ENCODE measurements at regions not wholly inside any gene's neighbourhood (a gene's known extent, or its start where the extent isn't known, plus 50 kb on each side); places are given as distances from the start of the nearest gene placed in this dataset.

GRCh38 chr14:81952917-81953316 is 419.3 kb upstream of the SEL1L start:
- H3K27ac ChIP-seq, result no peak overlapping the region
- H3K36me3 ChIP-seq, result no peaks in the 10 kb centered on the region
- H3K27me3 ChIP-seq, result no peaks in the 10 kb centered on the region
- H3K9me3 ChIP-seq, result no peaks in the 10 kb centered on the region
- H3K4me3 ChIP-seq (ENCODE audit: low read depth in 1 of 2, low read length in 1 of 2), result no peak overlapping the region
- no peak for TF ChIP-seq CTCF (IDR thresholded peaks at IDR 0.05)
- no peaks in the 10 kb centered on the region for H3K4me1 ChIP-seq (ENCODE audit: control insufficient read depth in 1 of 2, insufficient read depth in 1 of 2, low read depth in 1 of 2, low read length in 1 of 2)

DNA sequence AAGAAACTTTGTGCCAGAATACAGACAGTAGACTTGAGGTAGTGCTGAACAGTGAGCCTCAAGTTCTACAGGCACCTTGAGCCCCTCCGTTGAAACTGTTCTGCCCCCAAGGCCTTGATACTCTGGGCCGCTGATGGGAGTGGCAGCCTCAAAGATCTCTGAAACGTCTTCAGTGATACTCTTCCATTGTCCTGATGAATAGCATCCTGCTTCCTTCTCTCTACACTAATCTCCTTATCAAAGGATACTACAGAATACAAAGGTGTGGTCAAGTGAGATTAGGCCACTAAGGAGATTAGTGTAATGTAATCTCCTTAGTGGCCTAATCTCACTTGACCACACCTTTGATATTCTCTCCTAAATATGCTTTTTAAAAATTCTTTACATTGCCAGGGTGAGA is 419.8 kb upstream of the SEL1L start:
- H3K27ac ChIP-seq, result no peak overlapping the region
- no peak overlapping the region for H3K4me3 ChIP-seq (ENCODE audit: low read depth in 1 of 2, low read length in 1 of 2)
- no peaks in the 10 kb centered on the region for H3K4me1 ChIP-seq (ENCODE audit: control insufficient read depth in 1 of 2, insufficient read depth in 1 of 2, low read depth in 1 of 2, low read length in 1 of 2)
- no peak for TF ChIP-seq CTCF (IDR thresholded peaks at IDR 0.05)
- no peaks in the 10 kb centered on the region for H3K27me3 ChIP-seq
- no peaks in the 10 kb centered on the region for H3K36me3 ChIP-seq
- H3K9me3 ChIP-seq, result no peaks in the 10 kb centered on the region

DNA sequence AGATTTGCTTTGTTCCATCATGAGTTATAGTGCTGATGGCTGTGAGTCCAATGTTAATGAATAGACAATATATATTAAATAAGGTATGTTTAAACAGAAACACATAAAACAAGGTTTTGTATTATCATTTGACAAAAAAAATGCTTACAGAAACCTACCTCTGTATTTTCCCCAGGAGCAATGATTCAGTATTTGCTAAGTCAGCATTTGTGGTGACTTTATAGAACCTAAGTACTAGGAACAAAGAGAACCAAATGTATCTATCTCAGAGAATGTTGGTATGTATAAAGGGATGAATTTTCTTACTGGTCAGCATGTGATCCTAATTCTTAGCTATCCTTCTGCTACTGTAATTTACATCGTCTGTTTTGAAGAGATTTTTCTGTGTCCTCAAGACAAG is 421.5 kb upstream of the SEL1L start:
- no peaks in the 10 kb centered on the region for H3K27me3 ChIP-seq
- no peaks in the 10 kb centered on the region for H3K9me3 ChIP-seq
- no peaks in the 10 kb centered on the region for H3K36me3 ChIP-seq
- H3K4me1 ChIP-seq (ENCODE audit: control insufficient read depth in 1 of 2, insufficient read depth in 1 of 2, low read depth in 1 of 2, low read length in 1 of 2), result no peaks in the 10 kb centered on the region
- no peak for TF ChIP-seq CTCF (IDR thresholded peaks at IDR 0.05)
- no peak overlapping the region for H3K27ac ChIP-seq
- H3K4me3 ChIP-seq (ENCODE audit: low read depth in 1 of 2, low read length in 1 of 2), result no peak overlapping the region

GRCh38 chr14:81960781-81961180 is 427.1 kb upstream of the SEL1L start:
- TF ChIP-seq CTCF (IDR thresholded peaks at IDR 0.05), result no peak
- Histone ChIP-seq H3K36me3 (no peaks in the 10 kb centered on the region), H3K4me1 (ENCODE audit: control insufficient read depth in 1 of 2, insufficient read depth in 1 of 2, low read depth in 1 of 2, low read length in 1 of 2) (no peaks in the 10 kb centered on the region), H3K27ac (no peak overlapping the region), H3K9me3 (no peaks in the 10 kb centered on the region), H3K4me3 (ENCODE audit: low read depth in 1 of 2, low read length in 1 of 2) (no peak overlapping the region), H3K27me3 (no peaks in the 10 kb centered on the region)

GRCh38 chr14:81963846-81964245 is 430.2 kb upstream of the SEL1L start:
- H3K27me3 ChIP-seq, result no peaks in the 10 kb centered on the region
- no peak overlapping the region for H3K4me3 ChIP-seq (ENCODE audit: low read depth in 1 of 2, low read length in 1 of 2)
- no peak overlapping the region for H3K27ac ChIP-seq
- no peaks in the 10 kb centered on the region for H3K36me3 ChIP-seq
- TF ChIP-seq CTCF (IDR thresholded peaks at IDR 0.05), result no peak
- no peaks in the 10 kb centered on the region for H3K4me1 ChIP-seq (ENCODE audit: control insufficient read depth in 1 of 2, insufficient read depth in 1 of 2, low read depth in 1 of 2, low read length in 1 of 2)
- H3K9me3 ChIP-seq, result peaks cover 6% of the 10 kb centered on the region

DNA sequence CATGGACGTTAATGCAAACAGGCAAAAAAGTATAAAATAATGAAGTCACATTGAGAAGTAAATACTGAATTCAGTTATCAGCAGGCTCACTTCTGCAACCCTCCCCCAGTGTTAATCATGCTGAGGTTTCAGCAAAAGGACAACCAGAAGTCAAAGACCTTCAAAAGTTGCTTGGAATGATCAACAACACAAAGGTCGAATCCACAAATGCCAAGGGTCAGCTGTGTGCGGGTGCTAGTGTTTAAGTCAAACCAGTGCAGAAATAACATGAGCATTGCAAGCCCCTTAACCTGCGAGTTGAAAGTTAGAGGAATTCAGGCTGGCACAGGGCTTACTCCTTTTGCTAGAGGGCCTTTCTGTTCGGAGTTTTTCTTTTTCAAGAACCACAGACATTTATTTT is 436.7 kb upstream of the SEL1L start:
- no peaks in the 10 kb centered on the region for H3K27me3 ChIP-seq
- H3K4me3 ChIP-seq (ENCODE audit: low read depth in 1 of 2, low read length in 1 of 2), result no peak overlapping the region
- H3K9me3 ChIP-seq, result peaks cover 9% of the 10 kb centered on the region
- no peaks in the 10 kb centered on the region for H3K4me1 ChIP-seq (ENCODE audit: control insufficient read depth in 1 of 2, insufficient read depth in 1 of 2, low read depth in 1 of 2, low read length in 1 of 2)
- H3K36me3 ChIP-seq, result no peaks in the 10 kb centered on the region
- TF ChIP-seq CTCF (IDR thresholded peaks at IDR 0.05), result no peak
- no peak overlapping the region for H3K27ac ChIP-seq
